ENCODE measurements at regions not wholly inside any gene's neighbourhood (a gene's known extent, or its start where the extent isn't known, plus 50 kb on each side); places are given as distances from the start of the nearest gene placed in this dataset.

GRCh38 chr2:118403658-118404451 lies 315.6 kb downstream of the INSIG2 start:
- H3K27me3 ChIP-seq (replicated peaks; ENCODE audit: control insufficient read depth, insufficient read depth, low read length), result no peaks in the 10 kb centered on the region
- no peak for DNase-seq
- no TSS peak for BruUV-seq (replicated peaks)
- intact Hi-C loops (cut with micrococcal nuclease; ENCODE audit: unreplicated experiment), result no loop called here
- H3K4me3 Mint-ChIP-seq (ENCODE audit: unreplicated experiment), result no peak overlapping the region
- H3K4me3 ChIP-seq (ENCODE audit: low read depth, low read length), result no peak overlapping the region
- H3K4me1 ChIP-seq, result 0 out of 2 replicates have a peak, but pooled peaks cover 3% of the 10 kb centered on the region
- no peaks in the 10 kb centered on the region for H3K36me3 ChIP-seq (ENCODE audit: control insufficient read depth, insufficient read depth, low read length)
- H3K9me3 Mint-ChIP-seq (ENCODE audit: unreplicated experiment), result peaks cover 16% of the 10 kb centered on the region
- H3K27ac Mint-ChIP-seq (ENCODE audit: unreplicated experiment), result no peak overlapping the region
- no peak for TF ChIP-seq CTCF (IDR thresholded peaks at IDR 0.05; ENCODE audit: insufficient read depth in 1 of 2, low read depth in 1 of 2, low read length in 1 of 2, severe bottlenecking in 1 of 2, unreplicated experiment in 1 of 2)
- ChIA-PET CTCF (no interaction called here), POLR2A (no interaction called here)
- H3K27me3 Mint-ChIP-seq (ENCODE audit: insufficient read depth, unreplicated experiment), result peaks cover 9% of the 10 kb centered on the region
- no peaks in the 10 kb centered on the region for H3K36me3 Mint-ChIP-seq (ENCODE audit: insufficient read depth, unreplicated experiment)
- peaks cover 3% of the 10 kb centered on the region; the same call in 1 of the 2 replicates for H3K9me3 ChIP-seq
- no peaks in the 10 kb centered on the region for H3K4me1 Mint-ChIP-seq (ENCODE audit: low read depth, unreplicated experiment)

GRCh38 chr2:118388771-118389170 lies 300.5 kb downstream of the INSIG2 start:
- H3K4me3 Mint-ChIP-seq (ENCODE audit: unreplicated experiment), result no peak overlapping the region
- H3K36me3 ChIP-seq (ENCODE audit: control insufficient read depth, insufficient read depth, low read length), result no peaks in the 10 kb centered on the region
- DNase-seq, result no peak

GRCh38 chr2:118387509-118387908 lies 299.2 kb downstream of the INSIG2 start:
- Histone ChIP-seq H3K27me3 (replicated peaks; ENCODE audit: control insufficient read depth, insufficient read depth, low read length) (no peaks in the 10 kb centered on the region), H3K36me3 (ENCODE audit: control insufficient read depth, insufficient read depth, low read length) (no peaks in the 10 kb centered on the region), H3K9me3 (0 out of 2 replicates have a peak, but pooled peaks cover 4% of the 10 kb centered on the region), H3K4me1 (no peaks in the 10 kb centered on the region), H3K4me3 (ENCODE audit: low read depth, low read length) (no peak overlapping the region)
- ChIA-PET POLR2A (no interaction called here), CTCF (no interaction called here)
- no peaks in the 10 kb centered on the region for H3K36me3 Mint-ChIP-seq (ENCODE audit: insufficient read depth, unreplicated experiment)
- H3K4me1 Mint-ChIP-seq (ENCODE audit: low read depth, unreplicated experiment), result no peaks in the 10 kb centered on the region
- intact Hi-C loops (cut with micrococcal nuclease; ENCODE audit: unreplicated experiment), result no loop called here
- no TSS peak for BruUV-seq (replicated peaks)
- no peak for TF ChIP-seq CTCF (IDR thresholded peaks at IDR 0.05; ENCODE audit: insufficient read depth in 1 of 2, low read depth in 1 of 2, low read length in 1 of 2, severe bottlenecking in 1 of 2, unreplicated experiment in 1 of 2)
- H3K4me3 Mint-ChIP-seq (ENCODE audit: unreplicated experiment), result no peak overlapping the region
- H3K9me3 Mint-ChIP-seq (ENCODE audit: unreplicated experiment), result no peaks in the 10 kb centered on the region
- peaks cover 3% of the 10 kb centered on the region for H3K27me3 Mint-ChIP-seq (ENCODE audit: insufficient read depth, unreplicated experiment)
- H3K27ac Mint-ChIP-seq (ENCODE audit: unreplicated experiment), result no peak overlapping the region
- no peak for DNase-seq

More at GRCh38 chr2:118388771-118389170, 300.5 kb downstream of the INSIG2 start:
- H3K4me3 ChIP-seq (ENCODE audit: low read depth, low read length), result no peak overlapping the region
- no peak overlapping the region for H3K27ac Mint-ChIP-seq (ENCODE audit: unreplicated experiment)
- ChIA-PET CTCF (no interaction called here), POLR2A (no interaction called here)
- no peaks in the 10 kb centered on the region for H3K27me3 Mint-ChIP-seq (ENCODE audit: insufficient read depth, unreplicated experiment)
- H3K27me3 ChIP-seq (replicated peaks; ENCODE audit: control insufficient read depth, insufficient read depth, low read length), result no peaks in the 10 kb centered on the region
- H3K9me3 ChIP-seq, result 0 out of 2 replicates have a peak, but pooled peaks cover 4% of the 10 kb centered on the region
- no peaks in the 10 kb centered on the region for H3K4me1 Mint-ChIP-seq (ENCODE audit: low read depth, unreplicated experiment)
- intact Hi-C loops (cut with micrococcal nuclease; ENCODE audit: unreplicated experiment), result no loop called here
- H3K4me1 ChIP-seq, result no peaks in the 10 kb centered on the region
- BruUV-seq (replicated peaks), result no TSS peak
- no peaks in the 10 kb centered on the region for H3K9me3 Mint-ChIP-seq (ENCODE audit: unreplicated experiment)
- no peaks in the 10 kb centered on the region for H3K36me3 Mint-ChIP-seq (ENCODE audit: insufficient read depth, unreplicated experiment)
- no peak for TF ChIP-seq CTCF (IDR thresholded peaks at IDR 0.05; ENCODE audit: insufficient read depth in 1 of 2, low read depth in 1 of 2, low read length in 1 of 2, severe bottlenecking in 1 of 2, unreplicated experiment in 1 of 2)

Data from Caco-2 (cell line).